ENCODE measurements at regions not wholly inside any gene's neighbourhood (a gene's known extent, or its start where the extent isn't known, plus 50 kb on each side); places are given as distances from the start of the nearest gene placed in this dataset.
A peak's percentile ranks its signal among the peaks of the same experiment; 100 is the strongest.

GRCh38 chr1:219372916-219373615 lies 199.4 kb downstream of the LYPLAL1 start:
- TF ChIP-seq SRF (IDR thresholded peaks at IDR 0.05; ENCODE audit: low read depth, low read length): no peak
- TF ChIP-seq CBX8 (IDR thresholded peaks at IDR 0.05; ENCODE audit: borderline replicate concordance, low read depth, low read length): no peak
- Histone ChIP-seq H2BK20ac (ENCODE audit: low read length) (no peak overlapping the region), H4K20me1 (replicated peaks in 1 of 2; ENCODE audit: control insufficient read depth in 1 of 2, insufficient read depth in 2 of 2, low read length in 2 of 2) (no peaks in the 10 kb centered on the region), H3K27ac (ENCODE audit: low read depth, low read length) (no peak overlapping the region), H2BK15ac (ENCODE audit: low read length) (no peak overlapping the region), H3K36me3 (ENCODE audit: control insufficient read depth in 2 of 4, insufficient read depth in 4 of 4, low read length in 3 of 4) (no peaks in the 10 kb centered on the region), H3K23ac (ENCODE audit: insufficient read length) (no peak overlapping the region), H3K4me3 (ENCODE audit: extremely low read depth in 1 of 4, insufficient read depth in 2 of 4, low read depth in 3 of 4, low read length in 4 of 4) (no peak overlapping the region), H2AFZ (ENCODE audit: low read length) (0 out of 2 replicates have a peak overlapping the region, but pooled peaks have one; percentile 15), H3K56ac (replicated peaks; ENCODE audit: insufficient read length, low read depth, low read length) (no peak overlapping the region), H3K4me2 (ENCODE audit: insufficient read depth in 1 of 2, low read depth in 2 of 2, low read length in 2 of 2) (no peak overlapping the region), H3K4me1 (replicated peaks in 1 of 4; ENCODE audit: control insufficient read depth in 3 of 4, insufficient read depth in 4 of 4, low read length in 3 of 4) (peaks cover 0 to 4% (median 0%) of the 10 kb centered on the region in 4 experiments; a peak in 1 of 7 replicates), H3K18ac (ENCODE audit: extremely low read depth, low read length) (no peak overlapping the region), H3K27me3 (replicated peaks in 1 of 4; ENCODE audit: control insufficient read depth in 3 of 4, extremely low read depth in 1 of 4, insufficient read depth in 3 of 4, low read length in 3 of 4) (no peaks in the 10 kb centered on the region), H3K9ac (replicated peaks in 1 of 4; ENCODE audit: extremely low read depth in 1 of 4, low read depth in 3 of 4, low read length in 3 of 4) (no peak overlapping the region), H3K79me1 (ENCODE audit: low read depth, low read length) (no peaks in the 10 kb centered on the region), H3K23me2 (ENCODE audit: low read depth, low read length) (no peaks in the 10 kb centered on the region), H4K5ac (ENCODE audit: insufficient read length, low read depth, low read length) (no peak overlapping the region), H3K14ac (ENCODE audit: insufficient read length) (no peak overlapping the region), H3K4ac (replicated peaks; ENCODE audit: insufficient read length, low read depth, low read length) (no peak overlapping the region), H2BK5ac (ENCODE audit: low read depth, low read length) (no peak overlapping the region), H2AK5ac (ENCODE audit: low read depth, low read length) (no peak overlapping the region), H4K8ac (ENCODE audit: extremely low read depth, insufficient read depth, low read length) (no peak overlapping the region), H2BK12ac (ENCODE audit: low read depth, low read length) (no peak overlapping the region), H4K91ac (replicated peaks; ENCODE audit: insufficient read length, low read length) (no peak overlapping the region), H3K79me2 (ENCODE audit: control insufficient read depth in 1 of 2, insufficient read depth in 2 of 2, low read length in 2 of 2) (no peaks in the 10 kb centered on the region), H3K9me3 (ENCODE audit: insufficient read depth in 2 of 2, low read depth in 1 of 2, low read length in 1 of 2) (no peaks in the 10 kb centered on the region), H2BK120ac (replicated peaks; ENCODE audit: low read depth, low read length) (no peak overlapping the region)
- WGBS, 2 experiments (ENCODE audit: extremely low coverage in 1 of 2, insufficient coverage in 1 of 2, insufficient read length in 1 of 2, insufficient replicate concordance in 2 of 2, low coverage in 1 of 2, low lambda C conversion rate in 2 of 2, missing lambda C conversion rate in 1 of 2): 93% methylated on average over 6 of the region's 6 CpGs; no CpG with 5 or more reads in 1 of the 2 experiments
- CTCF ChIA-PET (ENCODE audit: partially characterized antibody): interaction anchor here (0.6 to 1.9 kb wide), 8 partner anchors 10 to 1073 kb away, joined by 3 to 16 read pairs (median 4); no protein-coding TSS in a partner anchor
- DNase-seq (ENCODE audit: low read depth in 1 of 2, low spot score in 2 of 2) (no peak), FAIRE-seq (no peak)
- POLR2A ChIA-PET (ENCODE audit: partially characterized antibody): no interaction called here
